Endothelial cell (in vitro differentiated cells): ENCODE measurements at regions not wholly inside any gene's neighbourhood (a gene's known extent, or its start where the extent isn't known, plus 50 kb on each side); places are given as distances from the start of the nearest gene placed in this dataset.

Source experiments
- DNase-seq: peaks from one replicate; pipeline ENCODE4 v3.0.0; 2021; ENCODE audit warnings: low spot score
- H3K27ac Mint-ChIP-seq: one replicate; pipeline ENCODE4 v1.8.0; 2021; ENCODE audit warnings: mixed read lengths, inconsistent platforms; ENCODE audit not compliant: unreplicated experiment
- H3K27me3 Mint-ChIP-seq: one replicate; pipeline ENCODE4 v1.8.0; 2021; ENCODE audit warnings: mild to moderate bottlenecking, moderate library complexity, mixed read lengths, inconsistent platforms; ENCODE audit not compliant: unreplicated experiment
- H3K36me3 Mint-ChIP-seq: one replicate; pipeline ENCODE4 v1.8.0; 2021; ENCODE audit warnings: mild to moderate bottlenecking, low read depth, mixed read lengths, inconsistent platforms; ENCODE audit not compliant: unreplicated experiment
- H3K4me1 Mint-ChIP-seq: one replicate; pipeline ENCODE4 v1.8.0; 2021; ENCODE audit warnings: mild to moderate bottlenecking, mixed read lengths, inconsistent platforms; ENCODE audit not compliant: unreplicated experiment
- H3K4me3 Mint-ChIP-seq: one replicate; pipeline ENCODE4 v1.8.0; 2021; ENCODE audit warnings: mild to moderate bottlenecking, mixed read lengths, inconsistent platforms; ENCODE audit not compliant: unreplicated experiment
- H3K9me3 Mint-ChIP-seq: one replicate; pipeline ENCODE4 v1.8.0; 2021; ENCODE audit warnings: mixed read lengths, inconsistent platforms; ENCODE audit not compliant: unreplicated experiment
- CTCF ChIP-seq: fragments of 200-600 bp; sonication (generic); IDR thresholded peaks from one replicate; pipeline ENCODE4 v1.5.0; 2021; ENCODE audit warnings: antibody characterized with exemption; ENCODE audit not compliant: unreplicated experiment

DNA sequence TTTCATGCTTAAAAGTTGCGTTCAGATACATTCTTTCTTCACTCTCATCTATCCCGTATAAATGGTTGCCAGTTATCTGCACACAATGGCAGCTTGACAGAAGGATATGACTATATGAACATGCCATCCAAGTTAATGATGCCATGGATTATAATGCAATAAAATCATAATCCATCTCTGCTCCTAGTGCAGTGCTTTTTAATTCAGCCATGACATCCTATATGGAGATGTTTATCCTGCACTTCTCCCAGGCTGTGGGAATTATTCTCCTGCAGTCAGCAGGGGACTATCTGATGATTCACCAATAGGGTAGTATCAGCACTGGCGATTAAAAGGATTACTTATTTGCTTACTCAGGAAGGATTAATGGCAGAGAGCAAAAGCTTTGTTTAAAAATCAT lies 273.8 kb downstream of the SAMD5 start:
- H3K36me3 Mint-ChIP-seq = no peaks in the 10 kb centered on the region
- no peaks in the 10 kb centered on the region for H3K4me1 Mint-ChIP-seq

DNA sequence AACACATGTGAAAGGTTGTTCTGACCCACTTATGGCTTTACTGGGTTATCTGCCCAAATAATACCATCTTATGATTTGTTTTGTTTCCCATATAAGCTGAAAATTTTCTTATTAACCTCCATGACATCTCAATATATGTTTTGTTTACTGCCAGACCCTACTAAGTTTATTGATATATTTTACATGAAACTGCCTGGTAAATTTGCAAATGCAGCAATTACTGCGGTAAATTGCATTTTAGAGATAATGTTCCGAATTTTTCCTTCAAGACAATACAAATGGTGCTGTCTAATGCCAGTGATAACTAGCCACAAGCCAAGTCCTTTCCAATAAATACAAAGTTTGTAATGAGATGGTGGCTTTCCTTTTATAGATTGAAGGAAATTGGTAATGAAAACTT lies 275.9 kb downstream of the SAMD5 start:
- Mint-ChIP-seq H3K9me3 (no peaks in the 10 kb centered on the region), H3K4me1 (no peaks in the 10 kb centered on the region), H3K27me3 (no peaks in the 10 kb centered on the region), H3K27ac (no peak overlapping the region), H3K36me3 (no peaks in the 10 kb centered on the region), H3K4me3 (no peak overlapping the region)
- DNase-seq = no peak
- no peak for TF ChIP-seq CTCF

More for the DNA sequence above, 273.8 kb downstream of the SAMD5 start:
- no peaks in the 10 kb centered on the region for H3K9me3 Mint-ChIP-seq
- no peak for DNase-seq
- TF ChIP-seq CTCF = no peak
- no peak overlapping the region for H3K4me3 Mint-ChIP-seq
- no peak overlapping the region for H3K27ac Mint-ChIP-seq
- no peaks in the 10 kb centered on the region for H3K27me3 Mint-ChIP-seq

GRCh38 chr6:147787417-147787816 lies 278.9 kb downstream of the SAMD5 start:
- Mint-ChIP-seq H3K27me3 (no peaks in the 10 kb centered on the region), H3K9me3 (no peaks in the 10 kb centered on the region), H3K27ac (no peak overlapping the region), H3K4me3 (no peak overlapping the region), H3K4me1 (no peaks in the 10 kb centered on the region), H3K36me3 (no peaks in the 10 kb centered on the region)
- TF ChIP-seq CTCF = no peak
- DNase-seq = no peak

GRCh38 chr6:147789430-147789947 lies 281.0 kb downstream of the SAMD5 start:
- Mint-ChIP-seq H3K4me3 (no peak overlapping the region), H3K36me3 (no peaks in the 10 kb centered on the region), H3K9me3 (no peaks in the 10 kb centered on the region), H3K4me1 (no peaks in the 10 kb centered on the region), H3K27me3 (no peaks in the 10 kb centered on the region), H3K27ac (no peak overlapping the region)
- TF ChIP-seq CTCF = no peak
- DNase-seq = no peak

DNA sequence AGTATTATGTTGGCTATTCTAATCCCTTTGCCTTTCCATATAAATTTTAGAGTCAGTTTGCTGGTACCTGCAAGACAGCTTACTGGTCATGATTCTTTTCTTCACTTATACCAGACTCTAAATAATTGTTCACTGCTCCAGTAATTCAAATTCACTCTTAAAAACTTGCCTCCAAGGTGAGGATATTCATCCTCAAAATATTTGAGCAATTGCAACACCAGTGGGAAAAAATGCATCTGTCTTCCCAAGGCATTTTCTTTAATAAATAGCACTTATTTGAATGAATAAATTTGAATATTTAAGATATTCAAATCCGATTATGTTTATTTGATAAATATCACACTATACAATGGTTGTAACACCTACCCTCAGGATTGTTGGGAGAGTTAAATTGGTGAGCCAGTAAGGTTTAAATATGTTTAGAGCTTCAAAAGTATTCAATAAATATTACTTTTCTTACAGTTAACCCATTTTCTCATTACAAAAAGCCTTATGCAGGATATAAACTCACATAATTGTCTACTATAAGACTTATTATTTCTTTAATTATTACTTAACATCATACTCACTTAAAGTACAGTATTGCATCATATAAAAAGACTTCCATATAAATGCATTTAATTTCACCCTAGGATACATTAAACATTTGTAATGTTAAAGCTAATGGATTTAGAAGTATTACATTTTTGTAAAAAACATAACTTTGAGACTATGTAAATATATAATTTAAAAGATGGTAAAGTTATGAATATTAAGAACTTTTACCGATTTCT lies 285.6 kb downstream of the SAMD5 start:
- no peaks in the 10 kb centered on the region for H3K9me3 Mint-ChIP-seq
- H3K36me3 Mint-ChIP-seq = no peaks in the 10 kb centered on the region
- no peak for TF ChIP-seq CTCF
- no peak overlapping the region for H3K27ac Mint-ChIP-seq
- no peaks in the 10 kb centered on the region for H3K4me1 Mint-ChIP-seq
- no peak overlapping the region for H3K4me3 Mint-ChIP-seq
- no peaks in the 10 kb centered on the region for H3K27me3 Mint-ChIP-seq
- DNase-seq = no peak
